Astrocyte of the spinal cord (primary cell): ENCODE measurements at regions not wholly inside any gene's neighbourhood (a gene's known extent, or its start where the extent isn't known, plus 50 kb on each side); places are given as distances from the start of the nearest gene placed in this dataset.
"Not testable (repeated sequence)": the region's sequence is repeated elsewhere in the genome, so short reads cannot be mapped to it uniquely, and the experiment has no call there.

Experiments used
- DNase-seq: peaks from one replicate; pipeline ENCODE4 v3.0.0; 2011; ENCODE audit warnings: low read depth, low spot score
- H3K4me3 ChIP-seq: 2 replicates; pipeline ENCODE4 v1.5.1; 2011; ENCODE audit warnings: low read depth, mild to moderate bottlenecking, low read length, moderate library complexity
- CTCF ChIP-seq: IDR thresholded peaks from 2 replicates; pipeline ENCODE4 v1.5.1; 2012; ENCODE audit warnings: low read depth, mild to moderate bottlenecking, low read length, inconsistent platforms
- in situ Hi-C: cut with HindIII; loops from 2 replicates; pipeline ENCODE4 v1.10.0; 2017; ENCODE audit warnings: low sequenced_read_pairs

- no peak overlapping the region for H3K4me3 ChIP-seq
- DNase-seq, result no peak
- in situ Hi-C loops, result no loop called here
- no peak for TF ChIP-seq CTCF
These were observed 919.9 kb downstream of the FSCB start for GRCh38 chr14:43587183-43587582.

- no peak for DNase-seq
- TF ChIP-seq CTCF, result no peak
- no peak overlapping the region for H3K4me3 ChIP-seq
- in situ Hi-C loops, result no loop called here
These were observed 927.4 kb downstream of the FSCB start for GRCh38 chr14:43579671-43580070.

GRCh38 chr14:43568022-43568421 is 939.1 kb downstream of the FSCB start:
- in situ Hi-C loops, result no loop called here
- H3K4me3 ChIP-seq, result no peak overlapping the region
- no peak for TF ChIP-seq CTCF
- no peak for DNase-seq

GRCh38 chr14:43548368-43548767 is 958.7 kb downstream of the FSCB start:
- in situ Hi-C loops, result no loop called here
- TF ChIP-seq CTCF, result no peak
- H3K4me3 ChIP-seq, result no peak overlapping the region
- no peak for DNase-seq

GRCh38 chr14:43547596-43547995 is 959.5 kb downstream of the FSCB start:
- H3K4me3 ChIP-seq, in situ Hi-C loops, DNase-seq: not testable (repeated sequence)

- DNase-seq, result no peak
- TF ChIP-seq CTCF, result no peak
- in situ Hi-C loops, result no loop called here
- no peak overlapping the region for H3K4me3 ChIP-seq
These were observed 965.7 kb downstream of the FSCB start for GRCh38 chr14:43541356-43541755.

- H3K4me3 ChIP-seq, result no peak overlapping the region
- no peak for TF ChIP-seq CTCF
- no peak for DNase-seq
- in situ Hi-C loops, result no loop called here
These were observed 966.1 kb downstream of the FSCB start for GRCh38 chr14:43540948-43541347.
